Stimulated activated CD4-positive, alpha-beta T cell treated with anti-CD3 and anti-CD28 coated beads, Interleukin-12 subunit alpha, Interleukin-12 subunit beta, amount 100 ng/mL, for 48 hours (primary cell): ENCODE measurements at regions not wholly inside any gene's neighbourhood (a gene's known extent, or its start where the extent isn't known, plus 50 kb on each side); places are given as distances from the start of the nearest gene placed in this dataset.
"Not testable (repeated sequence)": the region's sequence is repeated elsewhere in the genome, so short reads cannot be mapped to it uniquely, and the experiment has no call there.

Source experiments
- DNase-seq, 3 donors: peaks; one replicate each; pipeline ENCODE4 v3.0.0-alpha.2; 2020; ENCODE audit warnings: low read depth in 2 of 3, low spot score in 1 of 3

DNA sequence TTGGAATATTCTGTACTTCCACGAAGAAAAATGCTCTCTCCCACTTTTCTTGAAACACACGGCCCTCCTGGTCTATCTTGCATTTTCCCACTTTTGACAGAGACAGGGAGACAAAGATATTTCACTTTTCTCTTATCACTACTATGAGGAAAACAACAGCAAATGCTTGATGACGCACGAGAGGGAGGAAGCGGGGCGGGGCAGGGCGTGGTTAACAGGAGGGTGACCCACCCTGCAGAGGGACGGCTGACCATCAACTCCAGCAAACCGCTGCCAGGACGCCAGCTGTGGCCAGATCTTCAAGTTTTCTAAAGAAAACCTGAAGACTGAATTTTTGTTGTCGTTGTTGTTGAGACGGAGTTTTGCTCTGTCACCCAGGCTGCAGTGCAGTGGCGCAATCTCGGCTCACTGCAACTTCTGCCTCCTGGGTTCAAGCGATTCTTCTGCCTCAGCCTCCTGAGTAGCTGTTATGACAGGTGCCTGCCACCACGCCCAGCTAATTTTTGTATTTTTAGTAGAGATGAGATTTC lies 63.8 kb downstream of the NSUN5 start:
- not testable (repeated sequence) for DNase-seq

GRCh38 chr7:73234994-73235717 lies 73.5 kb downstream of the NSUN5 start:
- DNase-seq = peak; percentile 85 to 91 (median 85)

DNA sequence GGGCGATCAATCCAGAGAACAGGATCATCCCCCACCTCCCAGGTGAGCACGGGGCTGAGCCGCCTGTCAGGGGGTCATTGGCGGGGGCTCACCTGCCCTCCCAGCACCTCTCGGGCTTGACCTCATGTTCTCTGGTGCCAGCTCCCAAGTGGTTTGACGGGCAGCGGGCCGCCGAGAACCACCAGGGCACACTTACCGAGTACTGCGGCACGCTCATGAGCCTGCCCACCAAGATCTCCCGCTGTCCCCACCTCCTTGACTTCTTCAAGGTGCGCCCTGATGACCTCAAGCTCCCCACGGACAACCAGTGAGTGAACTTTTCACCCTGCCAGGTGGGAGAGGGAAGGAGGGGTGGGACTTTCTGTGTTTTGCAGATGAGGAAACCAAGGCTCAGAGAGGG lies 82.9 kb downstream of the NSUN5 start:
- not testable (repeated sequence) for DNase-seq

GRCh38 chr7:73221724-73222123 lies 86.9 kb downstream of the NSUN5 start:
- not testable (repeated sequence) for DNase-seq

- not testable (repeated sequence) for DNase-seq
These were observed 87.8 kb downstream of the NSUN5 start for GRCh38 chr7:73220766-73221370.

DNA sequence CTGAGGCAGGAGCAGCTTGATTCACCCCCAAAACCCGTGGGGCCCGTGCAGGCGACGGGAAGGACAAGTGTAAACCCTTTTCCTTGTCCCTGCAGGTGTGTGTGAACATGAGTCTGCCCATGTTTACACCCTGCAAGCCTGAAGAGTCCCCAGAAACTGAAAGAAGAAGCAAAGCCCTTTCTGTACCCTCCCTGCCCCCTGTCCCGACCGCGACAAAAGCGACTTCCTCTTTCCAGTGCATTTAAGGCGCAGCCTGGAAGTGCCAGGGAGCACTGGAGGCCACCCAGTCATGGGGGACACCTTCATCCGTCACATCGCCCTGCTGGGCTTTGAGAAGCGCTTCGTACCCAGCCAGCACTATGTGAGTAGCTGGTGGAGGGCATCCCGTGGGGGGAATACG lies 88.3 kb downstream of the NSUN5 start:
- not testable (repeated sequence) for DNase-seq

DNA sequence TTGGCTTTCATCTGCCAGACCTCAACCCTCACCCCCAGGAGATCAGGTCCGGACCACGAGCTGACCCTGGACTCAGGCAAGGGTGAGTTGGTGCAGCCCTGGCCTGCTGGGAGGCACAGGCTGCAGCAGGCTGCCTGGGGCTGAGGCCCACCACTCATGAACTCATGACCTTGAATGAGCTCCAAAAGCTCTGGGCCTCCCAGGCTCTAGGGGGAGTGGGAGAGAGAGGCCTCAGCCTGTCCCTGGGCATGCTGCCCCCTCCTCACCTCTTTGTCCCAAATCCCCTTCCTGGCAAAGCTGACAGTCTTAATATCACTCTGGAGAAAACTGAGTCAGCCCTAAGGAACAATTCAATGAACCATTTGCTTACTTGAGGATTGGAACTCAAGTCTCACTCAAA lies 89.8 kb downstream of the NSUN5 start:
- not testable (repeated sequence) for DNase-seq

DNA sequence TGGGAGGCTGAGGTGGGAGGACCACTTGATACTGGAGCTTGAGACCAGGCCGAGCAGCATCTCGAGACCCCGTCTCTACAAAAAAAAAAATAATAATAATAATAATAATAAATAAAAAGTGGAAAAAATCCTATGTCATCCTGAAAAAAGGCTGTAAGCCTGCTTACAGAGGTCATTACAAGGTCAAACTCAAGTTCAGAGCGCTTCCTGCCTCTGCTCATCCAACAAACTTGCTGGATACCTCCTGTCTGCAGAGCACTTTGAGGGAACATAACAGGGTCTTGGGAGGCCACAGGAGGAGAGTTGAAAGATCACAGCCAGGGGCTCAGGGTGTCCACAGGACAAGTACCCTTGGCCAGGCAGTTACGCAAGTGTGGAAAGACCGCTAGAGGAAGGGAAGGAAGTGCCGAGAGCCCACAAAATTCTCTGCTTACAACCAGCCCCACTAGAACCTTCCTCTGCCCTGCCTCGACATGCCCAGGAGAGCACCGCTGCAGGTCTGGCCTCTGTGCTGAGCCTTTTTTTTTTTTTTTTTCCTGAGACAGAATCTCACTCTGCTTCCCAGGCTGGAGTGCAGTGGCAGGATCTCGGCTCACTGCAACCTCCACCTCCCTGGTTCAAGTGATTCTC lies 92.5 kb downstream of the NSUN5 start:
- not testable (repeated sequence) for DNase-seq

- not testable (repeated sequence) for DNase-seq
These were observed 93.4 kb downstream of the NSUN5 start for GRCh38 chr7:73215232-73215631.

- DNase-seq = not testable (repeated sequence)
These were observed 94.2 kb downstream of the NSUN5 start for GRCh38 chr7:73214471-73214870.

DNA sequence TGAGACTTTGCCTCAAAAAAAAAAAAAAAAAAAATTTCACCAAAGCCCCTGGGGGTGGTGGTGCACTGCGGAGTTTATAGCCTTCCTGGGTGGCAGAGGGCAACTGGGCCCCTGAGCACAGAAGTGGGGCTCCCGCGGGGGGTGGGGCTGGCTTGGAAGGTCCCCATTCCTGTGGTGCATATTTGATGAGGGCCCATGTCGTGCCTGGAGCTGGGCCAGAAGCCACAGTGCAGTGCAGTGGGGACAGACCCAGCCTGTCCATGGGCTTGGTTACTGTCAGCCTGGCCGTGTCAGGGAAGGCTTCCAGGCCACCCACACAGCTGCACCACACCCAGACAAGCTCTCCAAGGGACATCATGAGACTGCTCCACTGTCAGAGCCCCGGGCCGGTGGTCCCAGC lies 95.5 kb downstream of the NSUN5 start:
- DNase-seq = not testable (repeated sequence)

DNA sequence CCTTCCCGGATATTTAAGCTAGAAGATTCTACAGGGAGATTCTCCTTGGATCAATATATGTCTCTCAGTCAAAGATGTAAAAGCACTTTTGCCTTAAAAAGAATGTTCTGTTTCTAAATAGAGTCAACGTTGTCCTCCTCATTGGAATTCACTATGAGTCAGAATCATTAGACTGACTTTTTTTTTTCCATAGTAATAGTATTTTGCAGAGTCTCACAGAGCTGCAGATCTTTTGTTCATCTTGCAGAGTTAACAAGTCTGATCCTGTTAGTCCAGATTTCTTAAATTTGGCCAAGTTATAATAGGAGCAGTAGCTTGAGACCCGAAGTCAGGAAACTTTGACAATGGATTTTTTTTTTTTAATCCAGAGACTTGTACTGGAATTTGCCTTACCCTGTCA lies 103.0 kb downstream of the NSUN5 start:
- not testable (repeated sequence) for DNase-seq

DNA sequence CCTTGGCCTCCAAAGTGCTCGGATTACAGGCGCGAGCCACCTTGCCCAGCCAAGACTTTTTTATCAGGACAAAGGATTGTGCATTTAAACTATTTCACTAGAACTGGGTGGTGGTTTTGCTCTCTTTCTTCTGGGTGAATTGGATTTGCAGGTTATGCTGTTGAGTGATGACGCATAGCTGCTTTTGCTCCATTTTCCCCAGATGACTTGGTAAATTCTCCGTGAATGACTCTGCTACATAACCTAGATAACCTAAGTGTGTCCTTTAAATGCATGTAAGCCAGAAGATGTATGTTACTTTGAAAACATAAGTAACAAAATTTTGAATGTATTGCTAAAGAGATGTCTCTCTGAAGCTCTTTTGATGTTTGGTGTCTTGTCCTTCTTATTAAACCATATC lies 103.7 kb downstream of the NSUN5 start:
- not testable (repeated sequence) for DNase-seq

DNA sequence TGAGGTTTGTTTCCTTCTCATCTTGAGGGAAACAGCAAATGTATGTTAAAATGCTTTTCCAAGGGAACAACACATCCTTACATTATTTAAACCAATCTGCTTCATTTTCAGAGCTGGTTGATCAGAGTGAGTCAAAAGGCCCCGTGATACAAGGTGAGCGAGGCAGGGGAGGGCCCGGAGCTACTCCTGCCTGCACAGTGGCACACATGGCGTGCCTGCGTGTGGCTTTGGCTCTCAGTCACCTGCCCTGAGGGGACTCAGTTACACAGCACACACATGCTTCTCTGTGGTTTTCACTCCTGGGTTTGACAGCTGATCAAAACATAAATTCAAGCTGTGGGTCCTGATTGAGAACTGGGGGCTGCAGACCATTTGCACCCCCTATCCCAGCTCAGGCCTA lies 105.3 kb downstream of the NSUN5 start:
- DNase-seq = not testable (repeated sequence)

- DNase-seq = not testable (repeated sequence)
These were observed 107.4 kb downstream of the NSUN5 start for GRCh38 chr7:73201264-73201663.

DNA sequence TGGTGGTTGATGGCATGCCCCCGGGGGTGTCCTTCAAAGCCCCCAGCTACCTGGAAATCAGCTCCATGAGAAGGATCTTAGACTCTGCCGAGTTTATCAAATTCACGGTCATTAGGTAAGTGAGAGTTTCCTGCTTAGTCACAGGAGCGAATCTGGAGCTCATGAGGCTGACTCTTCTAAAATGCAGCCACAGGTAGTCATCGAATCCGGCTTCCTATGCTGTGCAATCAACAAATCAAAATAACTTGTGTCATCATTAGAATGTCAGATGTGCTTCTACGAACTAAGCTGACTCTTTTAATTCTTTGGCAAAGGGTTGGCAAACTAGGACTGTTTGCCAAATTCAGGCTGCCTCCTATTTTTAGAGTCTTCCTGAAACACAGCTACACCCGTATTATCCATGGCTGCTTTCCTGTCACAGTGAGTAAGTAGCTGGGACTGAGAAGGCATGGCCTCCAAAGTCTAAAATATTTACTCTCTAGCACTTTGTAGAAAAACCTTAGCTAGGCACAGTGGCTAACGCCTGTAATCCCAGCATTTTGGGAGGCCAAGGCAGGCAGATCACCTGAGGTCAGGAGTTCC lies 108.0 kb downstream of the NSUN5 start:
- DNase-seq = not testable (repeated sequence)

DNA sequence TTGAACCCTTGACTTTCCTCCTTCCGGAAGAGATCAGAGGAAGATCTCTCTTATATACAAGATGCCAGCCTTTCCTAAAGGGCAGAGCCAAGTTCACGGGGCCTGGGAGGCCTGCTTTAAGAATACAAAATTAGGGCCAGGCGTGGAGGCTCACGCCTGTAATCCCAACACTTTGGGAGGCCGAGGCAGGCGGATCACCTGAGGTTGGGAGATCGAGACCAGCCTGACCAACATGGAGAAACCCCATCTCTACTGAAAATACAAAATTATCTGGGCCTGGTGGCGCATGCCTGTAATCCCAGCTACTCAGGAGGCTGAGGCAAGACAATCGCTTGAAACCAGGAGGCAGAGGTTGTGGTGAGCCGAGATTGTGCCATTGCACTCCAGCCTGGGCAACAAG lies 108.2 kb upstream of the SPDYE9 start:
- DNase-seq = not testable (repeated sequence)

DNA sequence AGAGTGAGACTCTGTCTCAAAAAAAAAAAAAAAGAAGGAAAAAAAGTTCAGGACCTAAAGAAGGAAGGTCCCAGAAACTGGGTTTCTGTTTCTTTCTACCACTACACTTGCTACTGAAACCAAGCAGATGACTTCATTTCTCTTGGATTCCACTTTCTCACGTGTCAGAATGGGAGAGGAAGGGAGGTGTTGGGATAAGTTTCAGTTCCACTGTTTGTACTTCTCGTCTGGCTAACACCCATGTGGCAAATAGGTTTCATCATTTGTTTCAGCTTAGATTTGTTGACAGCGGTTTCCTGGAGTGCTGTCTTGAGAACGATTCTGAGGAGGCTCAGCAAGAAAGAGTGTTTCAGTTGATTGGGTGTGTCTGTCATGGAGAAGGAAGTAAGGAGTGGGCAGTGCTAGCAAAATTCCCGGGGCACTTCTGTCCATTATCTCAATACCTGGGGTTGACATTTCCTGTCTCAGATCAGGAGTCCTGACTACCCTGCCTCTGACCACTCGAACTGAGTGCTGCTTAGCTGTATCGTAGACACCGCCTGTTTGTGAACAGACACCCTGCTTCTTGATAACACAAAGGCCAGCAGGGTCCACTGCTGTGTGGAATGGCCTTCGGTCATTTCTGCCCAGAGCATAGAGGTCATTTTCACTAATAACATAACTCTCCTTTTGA lies 104.8 kb upstream of the SPDYE9 start:
- DNase-seq = not testable (repeated sequence)

- not testable (repeated sequence) for DNase-seq
These were observed 102.4 kb upstream of the SPDYE9 start for GRCh38 chr7:73188287-73188686.

GRCh38 chr7:73186589-73187309 lies 100.9 kb upstream of the SPDYE9 start:
- not testable (repeated sequence) for DNase-seq
